MV-4-11 (cell line): ENCODE measurements at regions not wholly inside any gene's neighbourhood (a gene's known extent, or its start where the extent isn't known, plus 50 kb on each side); places are given as distances from the start of the nearest gene placed in this dataset.

ENCODE experiments used
- DNase-seq: peaks from one replicate; lab custom pipeline; 2025; lab: John Stamatoyannopoulos, UW

GRCh38 chr17:77602062-77602746, 356.3 kb upstream of the TNRC6C start:
- no peak for DNase-seq

- no peak for DNase-seq
These were observed 355.4 kb upstream of the TNRC6C start for GRCh38 chr17:77602883-77603640.

- no peak for DNase-seq
These were observed 354.1 kb upstream of the TNRC6C start for GRCh38 chr17:77604301-77604972.

- DNase-seq = no peak
These were observed 353.6 kb upstream of the TNRC6C start for GRCh38 chr17:77604973-77605313.

GRCh38 chr17:77606146-77606864, 352.2 kb upstream of the TNRC6C start:
- no peak for DNase-seq

- no peak for DNase-seq
These were observed 351.7 kb upstream of the TNRC6C start for GRCh38 chr17:77606865-77607210.

- DNase-seq = no peak
These were observed 350.9 kb upstream of the TNRC6C start for GRCh38 chr17:77607606-77608005.

GRCh38 chr17:77608431-77608830, 350.1 kb upstream of the TNRC6C start:
- no peak for DNase-seq

- peak; percentile 68 for DNase-seq
These were observed 348.7 kb upstream of the TNRC6C start for GRCh38 chr17:77609553-77610517.

- no peak for DNase-seq
These were observed 348.0 kb upstream of the TNRC6C start for GRCh38 chr17:77610518-77610893.

- no peak for DNase-seq
These were observed 347.5 kb upstream of the TNRC6C start for GRCh38 chr17:77610972-77611521.

GRCh38 chr17:77611791-77612502, 346.6 kb upstream of the TNRC6C start:
- DNase-seq = peak; percentile 82

- no peak for DNase-seq
These were observed 345.3 kb upstream of the TNRC6C start for GRCh38 chr17:77613218-77613617.

GRCh38 chr17:77613627-77614026, 344.9 kb upstream of the TNRC6C start:
- DNase-seq = no peak

GRCh38 chr17:77615703-77616253, 342.7 kb upstream of the TNRC6C start:
- no peak for DNase-seq

- no peak for DNase-seq
These were observed 342.2 kb upstream of the TNRC6C start for GRCh38 chr17:77616254-77616731.

GRCh38 chr17:77617516-77617915, 341.0 kb upstream of the TNRC6C start:
- DNase-seq = no peak

- no peak for DNase-seq
These were observed 340.3 kb upstream of the TNRC6C start for GRCh38 chr17:77618173-77618572.

- no peak for DNase-seq
These were observed 339.8 kb upstream of the TNRC6C start for GRCh38 chr17:77618731-77619130.

GRCh38 chr17:77619326-77619725, 339.2 kb upstream of the TNRC6C start:
- no peak for DNase-seq
